Amniotic epithelial cell (primary cell): ENCODE measurements at regions not wholly inside any gene's neighbourhood (a gene's known extent, or its start where the extent isn't known, plus 50 kb on each side); places are given as distances from the start of the nearest gene placed in this dataset.

Experiments used
- DNase-seq: peaks from one replicate; pipeline ENCODE4 v3.0.0-alpha.2; 2010; ENCODE audit warnings: low read depth

GRCh38 chr11:104254347-104254746, 90.4 kb upstream of the PDGFD start:
- peak; percentile 49 for DNase-seq

DNA sequence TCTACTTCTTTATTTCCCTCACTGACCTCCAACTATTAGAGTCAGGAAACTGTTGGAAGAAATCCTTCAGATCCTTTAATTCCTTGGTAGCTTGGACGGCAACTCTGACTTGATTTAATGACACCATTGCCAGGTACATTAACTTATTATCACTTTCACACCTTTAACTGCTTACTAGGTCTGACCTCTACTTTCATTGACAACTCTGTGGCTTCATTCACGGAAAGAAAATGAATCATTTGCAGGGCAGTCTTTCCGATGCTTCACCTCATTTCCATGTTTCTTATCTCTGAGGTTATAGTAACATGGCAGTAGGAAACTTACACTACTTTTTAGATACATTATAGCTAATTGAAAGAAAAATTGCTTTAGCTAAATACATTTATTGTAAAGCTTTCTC, 82.6 kb upstream of the PDGFD start:
- no peak for DNase-seq

GRCh38 chr11:104238916-104239315, 75.0 kb upstream of the PDGFD start:
- no peak for DNase-seq

GRCh38 chr11:104225047-104225446, 61.1 kb upstream of the PDGFD start:
- no peak for DNase-seq

DNA sequence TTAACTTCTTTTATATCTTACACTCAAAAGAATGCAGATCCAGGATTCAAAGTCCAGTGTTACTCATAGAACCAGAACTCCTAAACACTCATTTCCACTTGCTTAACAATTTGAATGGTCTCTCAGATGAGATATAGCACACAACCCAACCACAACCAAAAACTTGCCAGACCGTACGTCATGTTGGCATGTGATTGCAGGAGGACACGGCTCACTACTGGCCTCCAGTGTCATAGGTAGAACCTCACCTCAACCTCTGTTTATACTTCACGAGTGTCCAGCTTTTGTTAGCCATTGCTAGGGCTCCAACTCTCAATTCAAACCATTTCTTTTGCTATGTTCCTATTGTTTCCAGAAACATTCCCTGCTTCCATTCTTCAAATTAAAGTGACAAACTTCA, 58.5 kb upstream of the PDGFD start:
- peak; percentile 48 for DNase-seq

DNA sequence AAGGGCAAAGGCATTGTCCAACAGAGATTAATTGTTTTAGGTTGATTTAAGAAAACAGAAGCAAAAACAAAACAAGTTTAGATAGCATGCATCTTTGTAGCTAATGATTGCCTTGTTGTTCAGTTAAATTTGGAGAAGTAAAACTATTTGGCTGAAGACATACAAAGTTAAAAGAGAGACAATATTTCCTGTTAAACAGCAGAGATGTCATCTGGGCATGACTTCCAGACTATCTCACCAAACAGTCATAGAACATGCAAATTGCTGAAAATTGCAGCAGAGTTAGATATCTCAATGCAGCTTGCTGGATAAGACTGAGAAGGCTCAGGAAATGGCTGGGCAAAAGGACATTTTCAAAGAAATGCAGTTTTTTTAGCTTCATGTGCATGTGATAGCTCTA, 57.5 kb upstream of the PDGFD start:
- no peak for DNase-seq

GRCh38 chr11:104219096-104219495, 55.1 kb upstream of the PDGFD start:
- peak; percentile 1 for DNase-seq

- no peak for DNase-seq
Observed at GRCh38 chr11:104214517-104214916, 50.6 kb upstream of the PDGFD start.
